Peyer's patch (tissue), 4 donors: ENCODE measurements at regions not wholly inside any gene's neighbourhood (a gene's known extent, or its start where the extent isn't known, plus 50 kb on each side); places are given as distances from the start of the nearest gene placed in this dataset.

ENCODE experiments used
- POLR2A ChIP-seq, 2 donors: fragments of 450-650 bp; IDR thresholded peaks; one replicate each; pipeline ENCODE4 v1.5.1; 2017; ENCODE audit warnings: antibody characterized with exemption in 2 of 2, mild to moderate bottlenecking in 2 of 2, moderate library complexity in 2 of 2
- TF ChIP-seq, protein P1 (sequence below), 6 experiments: fragments of 450-650 bp in 4 of 6; fragments of 200-600 bp in 2 of 6; sonication (generic) in 1 of 6; IDR thresholded peaks; one replicate each; pipeline ENCODE4 v1.5.1; 2017 to 2019; ENCODE audit warnings: antibody characterized with exemption in 6 of 6, mild to moderate bottlenecking in 3 of 6, moderate library complexity in 1 of 6

DNA sequence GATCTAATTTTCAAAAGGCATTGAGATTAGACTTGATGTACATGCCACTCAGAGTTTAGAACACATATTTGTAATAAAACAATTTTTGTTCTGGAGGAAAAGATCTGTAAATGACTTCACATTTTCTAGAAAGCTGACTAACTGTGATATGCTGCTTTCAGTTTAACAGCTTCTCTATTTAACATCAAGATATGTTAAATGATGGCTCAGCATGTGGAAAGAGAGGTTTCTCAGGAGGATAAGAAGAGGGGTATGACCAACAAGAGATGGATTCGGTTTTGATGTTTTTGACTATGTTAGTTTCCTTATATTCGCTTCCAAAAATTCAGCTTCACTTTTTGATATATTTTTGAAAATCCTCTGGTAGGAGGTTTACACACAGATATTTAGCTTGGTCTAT is 698.7 kb downstream of the GLUD2 start:
- TF ChIP-seq, protein P1, sequence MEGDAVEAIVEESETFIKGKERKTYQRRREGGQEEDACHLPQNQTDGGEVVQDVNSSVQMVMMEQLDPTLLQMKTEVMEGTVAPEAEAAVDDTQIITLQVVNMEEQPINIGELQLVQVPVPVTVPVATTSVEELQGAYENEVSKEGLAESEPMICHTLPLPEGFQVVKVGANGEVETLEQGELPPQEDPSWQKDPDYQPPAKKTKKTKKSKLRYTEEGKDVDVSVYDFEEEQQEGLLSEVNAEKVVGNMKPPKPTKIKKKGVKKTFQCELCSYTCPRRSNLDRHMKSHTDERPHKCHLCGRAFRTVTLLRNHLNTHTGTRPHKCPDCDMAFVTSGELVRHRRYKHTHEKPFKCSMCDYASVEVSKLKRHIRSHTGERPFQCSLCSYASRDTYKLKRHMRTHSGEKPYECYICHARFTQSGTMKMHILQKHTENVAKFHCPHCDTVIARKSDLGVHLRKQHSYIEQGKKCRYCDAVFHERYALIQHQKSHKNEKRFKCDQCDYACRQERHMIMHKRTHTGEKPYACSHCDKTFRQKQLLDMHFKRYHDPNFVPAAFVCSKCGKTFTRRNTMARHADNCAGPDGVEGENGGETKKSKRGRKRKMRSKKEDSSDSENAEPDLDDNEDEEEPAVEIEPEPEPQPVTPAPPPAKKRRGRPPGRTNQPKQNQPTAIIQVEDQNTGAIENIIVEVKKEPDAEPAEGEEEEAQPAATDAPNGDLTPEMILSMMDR (IDR thresholded peaks at IDR 0.05): no peak
- TF ChIP-seq POLR2A (IDR thresholded peaks at IDR 0.05): no peak
